ENCODE measurements at regions not wholly inside any gene's neighbourhood (a gene's known extent, or its start where the extent isn't known, plus 50 kb on each side); places are given as distances from the start of the nearest gene placed in this dataset.

- DNase-seq (ENCODE audit: low spot score): no peak
Measured at GRCh38 chr2:47236503-47237215, 60.3 kb upstream of the CALM2 start.

DNA sequence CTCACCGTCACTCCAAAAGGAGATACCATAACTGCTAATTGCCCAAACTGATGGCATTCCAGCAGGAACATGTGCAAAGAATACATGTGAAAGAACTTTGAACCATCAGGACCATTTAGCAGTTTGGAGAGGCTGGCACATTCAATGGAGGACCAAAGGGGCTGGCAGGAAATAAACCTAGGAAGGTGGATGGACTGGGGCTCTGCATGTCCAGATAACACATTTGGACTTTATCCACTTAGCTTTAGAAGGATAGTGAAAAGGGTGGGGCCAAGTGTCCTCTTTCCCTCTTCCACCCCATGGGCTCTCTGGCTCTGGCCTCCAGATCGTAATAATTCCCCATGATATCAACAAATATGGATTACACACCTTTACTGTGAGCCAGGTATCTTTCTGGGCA is 58.8 kb upstream of the CALM2 start:
- no peak for DNase-seq (ENCODE audit: low spot score)

- no peak for DNase-seq (ENCODE audit: low spot score)
Measured at GRCh38 chr2:47234456-47234855, 58.1 kb upstream of the CALM2 start.

GRCh38 chr2:47232738-47233415 is 56.6 kb upstream of the CALM2 start:
- no peak for DNase-seq (ENCODE audit: low spot score)

- DNase-seq (ENCODE audit: low spot score): no peak
Measured at GRCh38 chr2:47230418-47230817, 54.1 kb upstream of the CALM2 start.

- DNase-seq (ENCODE audit: low spot score): no peak
Measured at GRCh38 chr2:47227532-47228279, 51.4 kb upstream of the CALM2 start.

DNA sequence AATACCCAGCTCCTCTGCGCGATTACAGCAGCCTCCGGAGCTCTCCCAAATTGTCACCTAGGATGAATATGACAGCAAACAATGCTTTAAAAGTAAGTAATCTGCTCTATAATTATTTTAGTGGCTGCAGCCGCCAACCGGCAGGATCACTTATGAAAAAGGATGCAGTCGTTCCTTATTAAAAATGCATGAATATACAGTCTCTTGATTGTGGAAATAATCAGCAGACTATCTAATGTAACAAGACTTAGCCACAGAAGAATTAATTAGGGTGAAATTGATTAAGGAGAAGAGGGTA is 50.6 kb upstream of the CALM2 start:
- DNase-seq (ENCODE audit: low spot score): no peak

GRCh38 chr2:47226132-47226922 is 50.0 kb upstream of the CALM2 start:
- DNase-seq (ENCODE audit: low spot score): no peak

Data from left forelimb (tissue), 1 donor.